ENCODE measurements at regions not wholly inside any gene's neighbourhood (a gene's known extent, or its start where the extent isn't known, plus 50 kb on each side); places are given as distances from the start of the nearest gene placed in this dataset.

DNA sequence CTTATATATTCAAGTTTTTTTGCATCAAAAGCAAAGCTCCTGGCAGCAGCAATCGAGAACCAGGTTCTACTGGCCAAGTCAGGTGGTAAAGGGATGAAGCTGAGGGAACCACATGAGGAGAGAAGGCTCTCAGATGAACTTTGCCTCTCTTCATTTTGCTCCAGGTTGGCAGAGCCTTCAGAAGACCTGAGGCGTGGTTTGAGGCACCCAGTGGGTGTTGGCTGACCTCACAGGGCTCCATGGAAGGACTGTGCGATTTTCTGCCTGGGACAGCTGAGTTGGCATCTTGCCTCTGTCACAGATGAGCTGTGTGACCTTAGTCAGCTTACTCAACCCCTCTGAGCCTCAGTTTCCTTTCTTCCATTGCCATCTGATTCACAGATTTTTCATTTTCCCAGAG is 89.0 kb downstream of the INSIG2 start:
- Histone ChIP-seq H3K9me3 (ENCODE audit: control insufficient read depth in 2 of 3, low read length in 3 of 3) (no peaks in the 10 kb centered on the region), H3K27me3 (ENCODE audit: control insufficient read depth in 2 of 2, insufficient read depth in 2 of 2, low read length in 2 of 2) (no peaks in the 10 kb centered on the region), H3K27ac (ENCODE audit: low read depth, low read length) (no peak overlapping the region), H3K4me1 (ENCODE audit: control insufficient read depth in 2 of 2, insufficient read depth in 2 of 2, low read length in 2 of 2) (no peaks in the 10 kb centered on the region), H3K4me3 (ENCODE audit: low read length) (no peak overlapping the region), H3K36me3 (ENCODE audit: control insufficient read depth in 2 of 3, insufficient read depth in 3 of 3, low read length in 3 of 3) (no peaks in the 10 kb centered on the region)
- peaks cover 0 to 15% (median 9%) of the 10 kb centered on the region in 5 donors for H3K27me3 Mint-ChIP-seq
- POLR2A ChIA-PET: interaction anchor here (1.5 to 1.8 kb wide), 2 partner anchors 9 to 11 kb away, joined by 4 read pairs; no protein-coding TSS in a partner anchor
- intact Hi-C loops (cut with micrococcal nuclease): loop anchor here in 1 of 2 donors (1.0 to 5.0 kb wide), 2 partner anchors 8 to 45 kb away; no protein-coding TSS in a partner anchor
- peak overlapping the region in 1 of 9 donors; percentile 16 for H3K27ac Mint-ChIP-seq
- no peak overlapping the region for H3K4me3 Mint-ChIP-seq
- no peak for ATAC-seq
- peaks cover 0 to 2% (median 0%) of the 10 kb centered on the region in 5 donors for H3K36me3 Mint-ChIP-seq
- CTCF ChIA-PET: no interaction called here
- peaks cover 0 to 2% (median 0%) of the 10 kb centered on the region in 11 donors for H3K9me3 Mint-ChIP-seq
- H3K4me1 Mint-ChIP-seq: peaks cover 0 to 24% (median 4%) of the 10 kb centered on the region in 7 donors
- DNase-seq: no peak

DNA sequence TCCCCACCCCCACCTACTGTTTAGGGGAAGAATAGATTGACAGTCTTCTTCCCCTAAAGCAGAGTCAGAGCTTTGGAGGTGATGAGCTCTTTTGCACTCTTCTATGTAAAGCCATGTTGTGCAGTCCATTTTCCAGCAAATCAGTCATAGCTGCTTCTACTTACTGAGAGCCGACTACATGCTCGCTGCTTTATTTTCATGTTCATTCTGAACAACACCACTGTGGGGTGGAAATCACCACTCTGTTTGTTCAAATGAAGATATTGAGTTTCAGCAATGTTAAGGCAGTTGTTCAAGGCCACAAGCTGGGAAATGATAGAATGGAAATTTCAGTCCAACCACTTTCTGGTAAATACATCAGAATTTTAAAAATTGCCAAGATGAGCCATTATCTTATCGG is 88.3 kb downstream of the INSIG2 start:
- intact Hi-C loops (cut with micrococcal nuclease): loop anchor here in 1 of 2 donors (5.0 kb wide), 1 partner anchor 44 kb away; no protein-coding TSS in a partner anchor
- ATAC-seq: no peak
- POLR2A ChIA-PET: interaction anchor here (1.5 to 1.8 kb wide), 2 partner anchors 10 kb away, joined by 4 read pairs; no protein-coding TSS in a partner anchor

DNA sequence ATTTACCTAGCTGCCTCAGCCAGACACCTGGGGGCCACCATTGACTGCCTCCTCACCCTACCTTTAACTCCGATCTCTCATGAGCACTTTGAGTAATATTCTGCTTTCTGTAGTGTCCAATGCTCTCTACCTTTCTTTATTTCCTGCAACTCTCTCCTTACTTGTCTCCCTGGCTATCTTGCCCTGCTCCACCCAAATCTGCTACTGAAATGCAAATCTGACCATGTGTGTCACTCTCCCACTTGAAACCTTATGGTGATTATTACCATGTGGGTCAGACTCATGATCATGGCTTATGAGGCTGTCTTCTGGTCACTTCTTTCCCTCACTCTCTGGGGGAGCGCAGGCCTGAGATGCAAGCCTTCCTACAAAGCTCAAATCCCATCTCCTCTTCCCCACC is 83.3 kb downstream of the INSIG2 start:
- POLR2A ChIA-PET: no interaction called here

More for the DNA sequence above, 88.3 kb downstream of the INSIG2 start:
- DNase-seq: no peak
- H3K9me3 ChIP-seq (ENCODE audit: control insufficient read depth in 2 of 3, low read length in 3 of 3): no peaks in the 10 kb centered on the region
- Mint-ChIP-seq H3K4me3 (peak overlapping the region in 1 of 10 donors; percentile 59), H3K36me3 (peaks cover 0 to 2% (median 0%) of the 10 kb centered on the region in 5 donors), H3K27ac (peak overlapping the region in 1 of 9 donors; percentile 80), H3K4me1 (peaks cover 0 to 24% (median 4%) of the 10 kb centered on the region in 7 donors), H3K9me3 (peaks cover 0 to 2% (median 0%) of the 10 kb centered on the region in 11 donors), H3K27me3 (peaks cover 0 to 15% (median 9%) of the 10 kb centered on the region in 5 donors)
- H3K27me3 ChIP-seq (ENCODE audit: control insufficient read depth in 2 of 2, insufficient read depth in 2 of 2, low read length in 2 of 2): no peaks in the 10 kb centered on the region
- H3K36me3 ChIP-seq (ENCODE audit: control insufficient read depth in 2 of 3, insufficient read depth in 3 of 3, low read length in 3 of 3): no peaks in the 10 kb centered on the region
- H3K4me3 ChIP-seq (ENCODE audit: low read length): no peak overlapping the region
- H3K4me1 ChIP-seq (ENCODE audit: control insufficient read depth in 2 of 2, insufficient read depth in 2 of 2, low read length in 2 of 2): no peaks in the 10 kb centered on the region
- H3K27ac ChIP-seq (ENCODE audit: low read depth, low read length): no peak overlapping the region
- CTCF ChIA-PET: no interaction called here

DNA sequence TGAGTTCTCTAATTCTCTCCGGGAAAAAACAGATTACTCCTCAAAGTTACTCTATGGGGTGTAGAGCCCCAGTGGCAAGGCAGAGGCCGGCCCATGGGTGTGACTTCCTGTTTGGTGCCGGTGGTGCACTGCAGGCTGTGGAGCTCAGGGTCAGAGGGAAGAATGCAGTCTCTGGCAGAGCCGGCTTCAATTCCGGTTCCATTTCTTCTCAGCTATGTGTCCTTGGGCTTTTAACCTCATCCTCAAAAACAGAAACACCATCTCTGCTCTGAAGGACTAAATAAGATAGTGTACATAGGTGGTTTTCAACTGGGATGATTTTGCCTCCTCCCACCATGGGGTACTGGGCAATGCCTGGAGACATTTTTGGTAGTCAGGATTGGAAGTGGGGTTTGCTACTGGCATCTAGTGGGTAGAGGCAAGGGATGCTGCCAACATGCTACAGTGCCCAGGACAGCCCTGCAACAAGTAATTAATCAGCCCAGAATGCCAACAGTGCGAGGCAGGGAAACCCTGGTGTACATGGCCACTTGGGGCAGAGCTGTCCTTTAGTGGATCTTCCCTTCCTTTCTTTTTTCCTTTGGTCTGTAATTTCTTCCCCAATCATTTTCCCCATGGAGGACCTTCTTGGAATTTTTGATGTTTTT is 81.2 kb downstream of the INSIG2 start:
- Mint-ChIP-seq H3K36me3 (peaks cover 0 to 6% (median 0%) of the 10 kb centered on the region in 5 donors), H3K27ac (peak overlapping the region in 3 of 9 donors; percentile 12 to 70 (median 34)), H3K4me3 (peak overlapping the region in 6 of 10 donors; percentile 16 to 61 (median 46)), H3K9me3 (peaks cover 0 to 14% (median 5%) of the 10 kb centered on the region in 11 donors), H3K4me1 (peaks cover 0 to 4% (median 0%) of the 10 kb centered on the region in 7 donors), H3K27me3 (peaks cover 0 to 9% (median 2%) of the 10 kb centered on the region in 5 donors)
- H3K4me1 ChIP-seq (ENCODE audit: control insufficient read depth in 2 of 2, insufficient read depth in 2 of 2, low read length in 2 of 2): peaks cover 7 to 16% of the 10 kb centered on the region in 2 donors
- no peaks in the 10 kb centered on the region for H3K27me3 ChIP-seq (ENCODE audit: control insufficient read depth in 2 of 2, insufficient read depth in 2 of 2, low read length in 2 of 2)
- no peak overlapping the region for H3K27ac ChIP-seq (ENCODE audit: low read depth, low read length)
- H3K9me3 ChIP-seq (ENCODE audit: control insufficient read depth in 2 of 3, low read length in 3 of 3): no peaks in the 10 kb centered on the region
- CTCF ChIA-PET: interaction anchor here (1.3 kb wide), 1 partner anchor 166 kb away, joined by 3 read pairs; no protein-coding TSS in a partner anchor
- DNase-seq: peak in 3 of 9 donors; percentile 4 to 11 (median 10)
- intact Hi-C loops (cut with micrococcal nuclease): no loop called here
- H3K36me3 ChIP-seq (ENCODE audit: control insufficient read depth in 2 of 3, insufficient read depth in 3 of 3, low read length in 3 of 3): no peaks in the 10 kb centered on the region
- ATAC-seq: peak; percentile 83
- POLR2A ChIA-PET: interaction anchor here (0.6 to 0.7 kb wide), 2 partner anchors 156 to 870 kb away, joined by 3 read pairs; partner anchors contain the start of gene CCDC93
- H3K4me3 ChIP-seq (ENCODE audit: low read length): no peak overlapping the region

More for the DNA sequence above, 83.3 kb downstream of the INSIG2 start:
- Mint-ChIP-seq H3K9me3 (peaks cover 0 to 2% (median 0%) of the 10 kb centered on the region in 11 donors), H3K27me3 (peaks cover 0 to 9% (median 8%) of the 10 kb centered on the region in 5 donors), H3K4me1 (peaks cover 0 to 9% (median 0%) of the 10 kb centered on the region in 7 donors), H3K4me3 (no peak overlapping the region), H3K27ac (no peak overlapping the region), H3K36me3 (peaks cover 0 to 2% (median 0%) of the 10 kb centered on the region in 5 donors)
- Histone ChIP-seq H3K27ac (ENCODE audit: low read depth, low read length) (no peak overlapping the region), H3K27me3 (ENCODE audit: control insufficient read depth in 2 of 2, insufficient read depth in 2 of 2, low read length in 2 of 2) (no peaks in the 10 kb centered on the region), H3K4me3 (ENCODE audit: low read length) (no peak overlapping the region), H3K36me3 (ENCODE audit: control insufficient read depth in 2 of 3, insufficient read depth in 3 of 3, low read length in 3 of 3) (no peaks in the 10 kb centered on the region), H3K9me3 (ENCODE audit: control insufficient read depth in 2 of 3, low read length in 3 of 3) (no peaks in the 10 kb centered on the region), H3K4me1 (ENCODE audit: control insufficient read depth in 2 of 2, insufficient read depth in 2 of 2, low read length in 2 of 2) (peaks cover 7 to 16% of the 10 kb centered on the region in 2 donors)
- no peak for ATAC-seq
- CTCF ChIA-PET: no interaction called here
- intact Hi-C loops (cut with micrococcal nuclease): no loop called here
- DNase-seq: no peak

DNA sequence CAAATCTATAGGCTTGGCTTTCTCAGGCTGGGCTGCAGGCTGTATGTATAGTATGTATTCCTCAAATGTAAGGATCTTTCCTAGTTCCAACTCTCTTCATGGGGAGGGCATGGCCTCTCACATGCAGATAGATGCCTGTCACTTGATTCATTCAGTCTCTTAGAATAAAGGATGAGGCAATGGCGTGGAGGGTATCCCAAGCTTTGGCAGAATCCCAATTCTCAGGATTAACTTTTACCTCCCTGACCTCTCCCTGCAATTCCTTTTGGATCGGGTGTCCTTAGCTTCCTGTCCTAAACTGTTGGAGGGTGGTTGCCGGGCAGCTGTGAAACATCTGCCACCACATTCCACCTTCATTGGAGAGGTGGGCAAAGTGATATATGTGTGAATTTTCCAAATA is 80.3 kb downstream of the INSIG2 start:
- no peaks in the 10 kb centered on the region for H3K27me3 ChIP-seq (ENCODE audit: control insufficient read depth in 2 of 2, insufficient read depth in 2 of 2, low read length in 2 of 2)
- Mint-ChIP-seq H3K4me3 (peak overlapping the region in 1 of 10 donors; percentile 6), H3K27ac (peak overlapping the region in 1 of 9 donors; percentile 10), H3K9me3 (peaks cover 0 to 21% (median 7%) of the 10 kb centered on the region in 11 donors), H3K27me3 (peaks cover 0 to 7% (median 5%) of the 10 kb centered on the region in 5 donors), H3K36me3 (peaks cover 0 to 11% (median 0%) of the 10 kb centered on the region in 5 donors), H3K4me1 (peaks cover 0 to 4% (median 0%) of the 10 kb centered on the region in 7 donors)
- peaks cover 7 to 16% of the 10 kb centered on the region in 2 donors for H3K4me1 ChIP-seq (ENCODE audit: control insufficient read depth in 2 of 2, insufficient read depth in 2 of 2, low read length in 2 of 2)
- no peak for DNase-seq
- H3K27ac ChIP-seq (ENCODE audit: low read depth, low read length): no peak overlapping the region
- no peaks in the 10 kb centered on the region for H3K9me3 ChIP-seq (ENCODE audit: control insufficient read depth in 2 of 3, low read length in 3 of 3)
- ATAC-seq: no peak
- ChIA-PET POLR2A (no interaction called here), CTCF (no interaction called here)
- H3K4me3 ChIP-seq (ENCODE audit: low read length): no peak overlapping the region
- no peaks in the 10 kb centered on the region for H3K36me3 ChIP-seq (ENCODE audit: control insufficient read depth in 2 of 3, insufficient read depth in 3 of 3, low read length in 3 of 3)
- intact Hi-C loops (cut with micrococcal nuclease): no loop called here

DNA sequence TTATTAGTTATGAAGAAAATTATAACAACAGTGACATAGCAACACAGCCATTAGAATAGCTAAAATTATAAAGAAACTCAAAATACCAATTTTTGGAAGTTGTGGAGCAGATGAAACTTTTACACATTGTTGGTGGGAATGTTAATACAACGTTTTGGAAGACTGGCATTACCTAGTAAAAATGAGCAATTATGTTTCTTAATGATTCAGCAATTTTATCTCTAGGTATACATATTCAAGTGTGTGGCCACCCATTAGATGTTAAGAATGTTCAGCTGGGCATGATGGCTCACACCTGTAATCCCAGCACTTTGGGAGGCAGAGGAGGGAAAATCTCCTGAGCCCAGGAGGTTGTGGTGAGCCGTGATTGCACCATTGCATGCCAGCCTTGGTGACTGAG is 78.8 kb downstream of the INSIG2 start:
- ATAC-seq: no peak
- Histone ChIP-seq H3K9me3 (ENCODE audit: control insufficient read depth in 2 of 3, low read length in 3 of 3) (no peaks in the 10 kb centered on the region), H3K36me3 (ENCODE audit: control insufficient read depth in 2 of 3, insufficient read depth in 3 of 3, low read length in 3 of 3) (no peaks in the 10 kb centered on the region), H3K27ac (ENCODE audit: low read depth, low read length) (no peak overlapping the region), H3K4me1 (ENCODE audit: control insufficient read depth in 2 of 2, insufficient read depth in 2 of 2, low read length in 2 of 2) (peaks cover 7 to 16% of the 10 kb centered on the region in 2 donors), H3K4me3 (ENCODE audit: low read length) (no peak overlapping the region), H3K27me3 (ENCODE audit: control insufficient read depth in 2 of 2, insufficient read depth in 2 of 2, low read length in 2 of 2) (no peaks in the 10 kb centered on the region)
- Mint-ChIP-seq H3K36me3 (peaks cover 0 to 15% (median 3%) of the 10 kb centered on the region in 5 donors), H3K27ac (peak overlapping the region in 1 of 9 donors; percentile 11), H3K9me3 (peaks cover 0 to 21% (median 7%) of the 10 kb centered on the region in 11 donors), H3K4me1 (peaks cover 0 to 4% (median 0%) of the 10 kb centered on the region in 7 donors), H3K4me3 (no peak overlapping the region), H3K27me3 (peaks cover 4 to 6% (median 5%) of the 10 kb centered on the region in 5 donors)
- intact Hi-C loops (cut with micrococcal nuclease): no loop called here
- ChIA-PET CTCF (no interaction called here), POLR2A (interaction anchor here (1.6 kb wide), 1 partner anchor 10 kb away, joined by 4 read pairs; no protein-coding TSS in a partner anchor)
- DNase-seq: no peak

Measured in naive thymus-derived CD4-positive, alpha-beta T cell (primary cell).